ENCODE measurements at regions not wholly inside any gene's neighbourhood (a gene's known extent, or its start where the extent isn't known, plus 50 kb on each side); places are given as distances from the start of the nearest gene placed in this dataset.

GRCh38 chr19:46921071-46921470 lies 60.3 kb downstream of the ARHGAP35 start:
- no peak for DNase-seq (ENCODE audit: low read depth)
- no peak overlapping the region for H3K4me3 ChIP-seq (ENCODE audit: low read depth, low read length)
- no peak for TF ChIP-seq CTCF (conservative IDR thresholded peaks at IDR 0.05; ENCODE audit: low read depth, low read length)

DNA sequence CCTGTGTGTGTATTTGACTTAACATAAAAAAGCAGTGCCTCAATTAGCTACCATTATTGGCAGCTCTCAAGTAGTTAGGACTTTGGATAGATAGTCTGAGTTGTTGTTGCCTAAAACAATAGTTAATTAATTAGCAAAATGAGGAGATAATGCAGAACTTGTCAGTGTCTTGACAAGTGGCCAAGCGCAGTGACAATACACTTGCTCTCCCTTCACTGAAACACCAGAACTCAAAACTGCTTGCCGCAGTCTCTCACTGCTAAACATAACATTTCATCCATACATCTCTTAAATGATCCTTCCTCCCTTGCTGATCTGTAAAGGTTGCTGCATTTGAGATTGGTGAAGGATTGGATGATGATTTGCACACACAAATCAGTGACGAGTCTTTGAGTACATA lies 61.7 kb downstream of the ARHGAP35 start:
- no peak for DNase-seq (ENCODE audit: low read depth)
- TF ChIP-seq CTCF (conservative IDR thresholded peaks at IDR 0.05; ENCODE audit: low read depth, low read length), result no peak
- no peak overlapping the region for H3K4me3 ChIP-seq (ENCODE audit: low read depth, low read length)

GRCh38 chr19:46924874-46925547 lies 64.2 kb downstream of the ARHGAP35 start:
- DNase-seq (ENCODE audit: low read depth), result no peak
- no peak overlapping the region for H3K4me3 ChIP-seq (ENCODE audit: low read depth, low read length)
- TF ChIP-seq CTCF (conservative IDR thresholded peaks at IDR 0.05; ENCODE audit: low read depth, low read length), result no peak

DNA sequence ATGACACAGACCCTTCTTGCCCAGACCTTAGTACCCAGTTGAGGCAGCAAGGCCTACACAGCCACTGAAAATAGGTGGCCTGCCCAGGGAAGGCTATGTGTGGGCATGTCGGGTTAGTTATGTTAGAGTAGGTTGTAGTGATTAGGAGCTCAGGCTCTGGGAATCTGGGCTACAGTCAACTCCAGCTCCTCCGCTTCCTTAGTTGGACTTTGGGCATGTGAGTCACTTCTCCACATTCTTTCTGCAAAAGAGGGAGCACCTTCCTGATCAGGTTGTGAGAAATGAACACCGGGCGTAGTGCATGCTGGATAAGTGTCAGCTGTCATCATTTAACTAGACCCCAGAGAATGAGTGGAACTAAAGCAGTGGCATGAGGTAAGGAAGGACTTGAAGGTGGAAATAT lies 64.8 kb downstream of the ARHGAP35 start:
- no peak for TF ChIP-seq CTCF (conservative IDR thresholded peaks at IDR 0.05; ENCODE audit: low read depth, low read length)
- DNase-seq (ENCODE audit: low read depth), result no peak
- H3K4me3 ChIP-seq (ENCODE audit: low read depth, low read length), result no peak overlapping the region

DNA sequence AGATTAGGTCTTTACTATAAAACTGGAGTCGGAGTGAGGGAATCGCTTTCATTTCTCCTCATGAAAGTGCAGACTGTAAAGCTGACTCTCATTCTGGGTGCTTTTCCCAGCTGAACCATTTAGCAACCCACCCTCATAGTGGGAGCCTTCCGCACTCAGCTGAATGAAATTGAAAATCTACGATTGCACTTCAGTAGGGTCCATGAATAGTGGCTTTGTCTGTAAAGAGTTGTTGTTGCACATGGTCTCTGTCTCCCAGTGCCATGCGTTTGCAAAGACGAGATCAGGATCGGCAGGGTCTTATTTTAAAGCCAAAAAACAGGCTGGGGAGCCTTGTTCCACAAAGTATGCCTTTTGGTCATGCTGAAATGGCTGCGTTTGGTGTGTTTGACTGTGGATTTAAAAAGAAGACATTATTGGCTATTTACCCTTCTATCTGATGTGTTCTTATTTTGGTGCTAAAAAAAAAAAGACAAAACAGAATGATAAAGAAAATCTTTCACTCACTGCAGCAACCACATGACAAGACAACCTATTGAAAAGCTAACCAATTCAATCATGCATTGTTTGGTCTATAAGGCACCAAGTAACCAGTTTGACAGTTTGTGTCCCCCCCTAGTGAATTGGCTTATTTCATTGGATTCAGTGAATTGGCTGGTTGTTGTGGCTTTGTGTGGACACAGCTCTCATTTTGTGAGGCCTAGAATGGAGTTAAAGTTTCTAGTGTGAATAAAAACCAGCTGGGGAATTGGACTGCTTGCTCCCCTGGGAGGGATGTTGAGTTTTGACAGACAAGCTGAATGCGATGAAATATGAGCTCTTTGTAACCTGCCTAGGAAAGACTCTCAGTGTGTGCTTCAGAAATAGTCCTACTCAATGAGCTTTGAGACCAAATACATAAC lies 65.6 kb downstream of the ARHGAP35 start:
- DNase-seq (ENCODE audit: low read depth), result no peak
- TF ChIP-seq CTCF (conservative IDR thresholded peaks at IDR 0.05; ENCODE audit: low read depth, low read length), result no peak
- no peak overlapping the region for H3K4me3 ChIP-seq (ENCODE audit: low read depth, low read length)

DNA sequence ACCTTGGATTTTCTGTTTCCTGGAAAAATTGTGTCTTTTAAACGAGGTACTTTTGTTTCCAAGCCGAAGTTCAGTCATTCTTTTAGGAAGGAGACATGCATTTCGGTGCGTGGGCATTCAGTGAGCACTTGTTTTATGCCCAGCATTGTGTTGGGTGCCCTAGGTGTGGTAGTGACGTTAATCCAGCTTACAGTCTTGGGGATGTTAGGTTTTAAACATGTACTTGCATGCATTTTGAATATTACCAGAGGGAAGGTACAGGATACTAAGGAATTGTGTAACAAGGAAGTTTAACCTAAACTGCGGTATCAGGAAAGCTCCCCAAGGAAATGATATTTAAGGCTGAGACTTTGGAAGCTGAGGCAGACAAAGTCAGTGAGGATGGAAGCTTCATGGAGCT lies 66.3 kb downstream of the ARHGAP35 start:
- no peak for DNase-seq (ENCODE audit: low read depth)
- no peak for TF ChIP-seq CTCF (conservative IDR thresholded peaks at IDR 0.05; ENCODE audit: low read depth, low read length)
- no peak overlapping the region for H3K4me3 ChIP-seq (ENCODE audit: low read depth, low read length)
